GM12878 (cell line): ENCODE measurements at regions not wholly inside any gene's neighbourhood (a gene's known extent, or its start where the extent isn't known, plus 50 kb on each side); places are given as distances from the start of the nearest gene placed in this dataset.

Source experiments
- CEBPZ ChIP-seq: fragments of 150-350 bp; IDR thresholded peaks from 2 replicates; pipeline ENCODE4 v1.6.1; 2016; ENCODE audit warnings: low read depth, low read length
- CREM ChIP-seq: IDR thresholded peaks from 2 replicates; pipeline ENCODE4 v1.6.1; 2014; ENCODE audit warnings: antibody characterized with exemption, low read depth
- HDAC6 ChIP-seq: fragments of 200-600 bp; sonication (generic); IDR thresholded peaks from one replicate; pipeline ENCODE4 v1.8.0; 2017; ENCODE audit warnings: antibody characterized with exemption; ENCODE audit not compliant: unreplicated experiment
- KLF5 ChIP-seq: fragments of 450-650 bp; IDR thresholded peaks from 2 replicates; pipeline ENCODE4 v1.6.1; 2014; ENCODE audit warnings: mild to moderate bottlenecking; ENCODE audit not compliant: partially characterized antibody
- MTA3 ChIP-seq: IDR thresholded peaks from 2 replicates; pipeline ENCODE4 v1.6.1; 2012; ENCODE audit warnings: low read length, inconsistent platforms, borderline replicate concordance
- POLR2A ChIP-seq: IDR thresholded peaks from 2 replicates; pipeline ENCODE4 v1.6.1; 2011; ENCODE audit warnings: low read depth, mild to moderate bottlenecking, low read length
- RAD21 ChIP-seq: IDR thresholded peaks from 2 replicates; pipeline ENCODE4 v1.6.1; 2011; ENCODE audit warnings: mild to moderate bottlenecking, low read depth, low read length, moderate library complexity; ENCODE audit not compliant: insufficient read depth
- SREBF1 ChIP-seq: IDR thresholded peaks from 2 replicates; pipeline ENCODE4 v1.6.1; 2012; ENCODE audit warnings: mild to moderate bottlenecking, low read length
- TCF3 ChIP-seq: IDR thresholded peaks from 2 replicates; pipeline ENCODE4 v1.6.1; 2012; ENCODE audit warnings: low read depth, mild to moderate bottlenecking, low read length, borderline replicate concordance; ENCODE audit not compliant: insufficient read depth
- YY1 ChIP-seq: IDR thresholded peaks from 2 replicates; pipeline ENCODE4 v1.6.1; 2011; ENCODE audit warnings: low read depth, mild to moderate bottlenecking, low read length
- ZBTB4 ChIP-seq: fragments of 450-650 bp; formaldehyde crosslinking; IDR thresholded peaks from 2 replicates; pipeline ENCODE4 v1.4.0; 2022; ENCODE audit warnings: mild to moderate bottlenecking, moderate library complexity
- TF ChIP-seq, protein P1 (sequence below), 3 experiments: IDR thresholded peaks in 2 of 3; conservative IDR thresholded peaks in 1 of 3; 2 replicates each; pipeline ENCODE4 v1.5.1; 2011; ENCODE audit warnings: low read depth in 3 of 3, low read length in 3 of 3, mild to moderate bottlenecking in 3 of 3, control low read depth in 2 of 3, moderate library complexity in 2 of 3, inconsistent platforms in 1 of 3, mixed read lengths in 1 of 3; ENCODE audit not compliant: control insufficient read depth in 2 of 3, insufficient read depth in 1 of 3; ENCODE audit errors: extremely low read depth in 1 of 3

DNA sequence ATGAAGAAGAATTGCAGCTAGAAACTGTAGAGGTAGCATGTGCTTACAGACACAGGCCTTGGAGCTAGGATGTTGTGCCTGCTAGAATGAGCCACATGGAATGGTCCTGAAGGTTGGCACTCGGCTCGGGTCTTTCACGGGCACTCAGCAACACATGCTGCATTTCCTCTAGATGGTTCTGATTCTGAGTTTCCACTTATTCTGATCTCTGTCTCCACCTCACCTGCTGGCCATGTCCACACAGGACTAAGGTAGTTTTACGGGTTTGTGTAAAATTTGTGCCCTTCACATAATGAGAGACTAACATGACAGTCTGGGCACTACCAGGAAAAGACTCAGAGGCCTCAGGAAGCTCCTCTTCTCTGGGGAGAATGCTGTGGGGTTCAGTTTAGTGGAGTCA lies 444.8 kb upstream of the MKI67 start:
- TF ChIP-seq, protein P1, sequence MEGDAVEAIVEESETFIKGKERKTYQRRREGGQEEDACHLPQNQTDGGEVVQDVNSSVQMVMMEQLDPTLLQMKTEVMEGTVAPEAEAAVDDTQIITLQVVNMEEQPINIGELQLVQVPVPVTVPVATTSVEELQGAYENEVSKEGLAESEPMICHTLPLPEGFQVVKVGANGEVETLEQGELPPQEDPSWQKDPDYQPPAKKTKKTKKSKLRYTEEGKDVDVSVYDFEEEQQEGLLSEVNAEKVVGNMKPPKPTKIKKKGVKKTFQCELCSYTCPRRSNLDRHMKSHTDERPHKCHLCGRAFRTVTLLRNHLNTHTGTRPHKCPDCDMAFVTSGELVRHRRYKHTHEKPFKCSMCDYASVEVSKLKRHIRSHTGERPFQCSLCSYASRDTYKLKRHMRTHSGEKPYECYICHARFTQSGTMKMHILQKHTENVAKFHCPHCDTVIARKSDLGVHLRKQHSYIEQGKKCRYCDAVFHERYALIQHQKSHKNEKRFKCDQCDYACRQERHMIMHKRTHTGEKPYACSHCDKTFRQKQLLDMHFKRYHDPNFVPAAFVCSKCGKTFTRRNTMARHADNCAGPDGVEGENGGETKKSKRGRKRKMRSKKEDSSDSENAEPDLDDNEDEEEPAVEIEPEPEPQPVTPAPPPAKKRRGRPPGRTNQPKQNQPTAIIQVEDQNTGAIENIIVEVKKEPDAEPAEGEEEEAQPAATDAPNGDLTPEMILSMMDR (IDR thresholded peaks at IDR 0.05 in 2 of 3, conservative IDR thresholded peaks at IDR 0.05 in 1 of 3; ENCODE audit: control insufficient read depth in 2 of 3, extremely low read depth in 1 of 3, insufficient read depth in 1 of 3, low read depth in 3 of 3, low read length in 3 of 3), result no peak
- TF ChIP-seq HDAC6, result no peak
- no peak for TF ChIP-seq POLR2A
- no peak for TF ChIP-seq TCF3
- TF ChIP-seq CREM, result no peak
- no peak for TF ChIP-seq YY1
- no peak for TF ChIP-seq ZBTB4 (CRISPR knock-in tag)
- TF ChIP-seq SREBF1, result no peak
- no peak for TF ChIP-seq MTA3
- TF ChIP-seq CEBPZ, result no peak
- no peak for TF ChIP-seq KLF5
- TF ChIP-seq RAD21, result no peak
